Cardiac fibroblast (primary cell): ENCODE measurements at regions not wholly inside any gene's neighbourhood (a gene's known extent, or its start where the extent isn't known, plus 50 kb on each side); places are given as distances from the start of the nearest gene placed in this dataset.
"Not testable (repeated sequence)": the region's sequence is repeated elsewhere in the genome, so short reads cannot be mapped to it uniquely, and the experiment has no call there.

Experiments
- DNase-seq, 2 donors: peaks; one replicate each; pipeline versions ENCODE4 v3.0.0 to v3.0.0-alpha.2; 2010; ENCODE audit warnings: low read depth in 2 of 2
- H3K4me3 ChIP-seq, 2 donors: replicated peaks in 1 of 2; 1 replicate in 1 of 2; 2 replicates in 1 of 2; pipeline ENCODE4 v1.5.1; 2011; ENCODE audit warnings: low read depth in 2 of 2, low read length in 2 of 2, mild to moderate bottlenecking in 2 of 2, moderate library complexity in 1 of 2
- TF ChIP-seq, protein P1 (sequence below): IDR thresholded peaks from one replicate; pipeline ENCODE4 v1.5.1; 2011; ENCODE audit warnings: low read depth, mild to moderate bottlenecking, low read length, inconsistent platforms

DNA sequence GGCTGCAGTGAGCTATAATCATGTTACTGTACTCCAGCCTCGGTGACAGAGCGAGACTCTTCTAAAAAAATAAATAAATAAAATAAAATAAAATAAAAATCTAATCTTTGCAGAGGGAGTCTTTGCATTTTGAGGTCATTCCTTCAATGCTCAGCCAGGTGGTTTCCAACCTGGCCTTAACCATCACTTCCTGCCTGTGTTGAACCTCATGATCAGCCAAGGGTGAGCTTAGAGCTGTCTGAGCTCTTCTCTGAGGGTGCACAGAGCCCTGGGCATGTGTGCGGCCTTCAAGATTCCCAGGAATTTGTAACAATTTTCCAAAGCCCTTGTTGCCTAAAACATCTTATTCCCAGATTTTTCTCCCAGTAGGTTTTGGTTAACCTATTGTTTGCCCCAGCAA lies 94.3 kb downstream of the KCNJ12 start:
- DNase-seq, H3K4me3 ChIP-seq: not testable (repeated sequence)

DNA sequence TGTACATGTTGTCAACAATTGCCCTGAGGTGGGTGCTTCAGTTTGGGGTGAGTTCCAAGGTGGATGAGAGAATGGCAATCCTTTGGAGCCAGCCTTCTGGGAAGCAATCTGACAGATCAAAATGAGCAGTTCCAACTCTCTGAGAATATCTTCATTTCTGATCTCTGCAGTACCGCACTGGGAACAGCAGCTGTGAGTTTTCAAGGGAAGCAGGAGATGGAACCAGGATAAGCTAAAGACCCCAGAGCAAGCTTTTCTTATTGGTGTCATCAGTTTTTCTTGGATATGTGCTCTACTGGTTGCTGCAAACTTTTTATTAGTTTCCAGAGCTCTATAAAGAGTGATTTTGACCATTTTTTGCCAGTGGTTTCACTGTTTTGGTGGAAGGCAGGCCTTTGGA lies 94.7 kb downstream of the KCNJ12 start:
- TF ChIP-seq, protein P1, sequence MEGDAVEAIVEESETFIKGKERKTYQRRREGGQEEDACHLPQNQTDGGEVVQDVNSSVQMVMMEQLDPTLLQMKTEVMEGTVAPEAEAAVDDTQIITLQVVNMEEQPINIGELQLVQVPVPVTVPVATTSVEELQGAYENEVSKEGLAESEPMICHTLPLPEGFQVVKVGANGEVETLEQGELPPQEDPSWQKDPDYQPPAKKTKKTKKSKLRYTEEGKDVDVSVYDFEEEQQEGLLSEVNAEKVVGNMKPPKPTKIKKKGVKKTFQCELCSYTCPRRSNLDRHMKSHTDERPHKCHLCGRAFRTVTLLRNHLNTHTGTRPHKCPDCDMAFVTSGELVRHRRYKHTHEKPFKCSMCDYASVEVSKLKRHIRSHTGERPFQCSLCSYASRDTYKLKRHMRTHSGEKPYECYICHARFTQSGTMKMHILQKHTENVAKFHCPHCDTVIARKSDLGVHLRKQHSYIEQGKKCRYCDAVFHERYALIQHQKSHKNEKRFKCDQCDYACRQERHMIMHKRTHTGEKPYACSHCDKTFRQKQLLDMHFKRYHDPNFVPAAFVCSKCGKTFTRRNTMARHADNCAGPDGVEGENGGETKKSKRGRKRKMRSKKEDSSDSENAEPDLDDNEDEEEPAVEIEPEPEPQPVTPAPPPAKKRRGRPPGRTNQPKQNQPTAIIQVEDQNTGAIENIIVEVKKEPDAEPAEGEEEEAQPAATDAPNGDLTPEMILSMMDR = no peak
- DNase-seq = no peak
- H3K4me3 ChIP-seq = no peak overlapping the region

DNA sequence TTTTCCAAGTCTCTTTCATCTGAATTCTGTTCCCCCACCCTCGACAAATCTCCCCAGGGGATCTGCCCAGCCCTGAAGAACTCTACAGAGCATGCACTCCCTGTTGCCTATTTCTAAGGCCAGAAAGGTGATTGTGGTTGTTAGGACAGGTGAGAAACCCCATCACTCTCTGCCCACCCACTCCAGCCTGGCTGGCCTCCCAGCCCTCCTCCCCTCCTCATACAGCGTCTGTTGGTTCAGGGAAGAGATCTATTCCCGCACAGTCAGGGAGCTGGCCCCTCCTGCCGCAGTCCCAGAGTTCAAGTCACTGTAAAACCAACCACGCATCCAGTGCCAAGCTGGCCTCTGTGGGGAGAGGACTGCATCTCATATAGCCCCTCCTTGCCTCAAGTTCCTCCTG lies 98.7 kb downstream of the KCNJ12 start:
- H3K4me3 ChIP-seq = no peak overlapping the region
- TF ChIP-seq, protein P1 = no peak
- no peak for DNase-seq

- no peak overlapping the region for H3K4me3 ChIP-seq
- no peak for DNase-seq
- TF ChIP-seq, protein P1 = no peak
These were observed 99.4 kb downstream of the KCNJ12 start for GRCh38 chr17:21475571-21475970.

GRCh38 chr17:21476867-21477266 lies 100.7 kb downstream of the KCNJ12 start:
- H3K4me3 ChIP-seq = no peak overlapping the region
- DNase-seq = no peak
- TF ChIP-seq, protein P1 = no peak

DNA sequence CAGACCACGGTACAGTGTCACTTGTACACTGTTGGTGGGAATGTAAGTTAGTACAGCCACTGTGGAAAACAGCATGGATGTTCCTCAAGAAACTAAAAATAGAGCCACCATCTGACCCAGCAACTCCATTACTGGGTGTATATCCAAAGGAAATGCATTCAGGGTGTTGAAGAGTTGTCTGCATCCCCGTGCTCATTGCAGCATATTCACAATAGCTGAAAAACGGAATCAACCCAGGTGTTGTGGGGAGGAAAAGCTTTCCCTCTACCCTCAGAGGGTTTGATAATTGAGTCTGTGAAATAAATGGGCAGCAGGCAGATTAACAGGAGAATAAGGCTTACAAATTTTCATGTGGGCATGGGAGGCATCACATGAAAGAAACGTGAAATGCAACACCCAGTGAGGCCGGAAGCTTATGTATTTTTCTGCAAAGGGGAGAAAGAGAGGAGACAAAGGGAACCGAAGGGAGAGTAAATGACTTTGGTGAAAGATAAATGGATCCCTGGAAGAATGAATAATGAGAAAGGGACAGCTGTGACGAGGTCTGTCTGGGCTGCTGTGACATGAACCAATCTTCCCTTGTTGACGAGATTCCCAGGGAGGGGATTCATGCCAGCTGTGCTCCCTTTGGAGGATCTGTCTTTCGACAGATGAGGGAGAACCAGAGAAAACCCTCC lies 106.2 kb downstream of the KCNJ12 start:
- TF ChIP-seq, protein P1 = no peak
- H3K4me3 ChIP-seq = no peak overlapping the region
- no peak for DNase-seq

DNA sequence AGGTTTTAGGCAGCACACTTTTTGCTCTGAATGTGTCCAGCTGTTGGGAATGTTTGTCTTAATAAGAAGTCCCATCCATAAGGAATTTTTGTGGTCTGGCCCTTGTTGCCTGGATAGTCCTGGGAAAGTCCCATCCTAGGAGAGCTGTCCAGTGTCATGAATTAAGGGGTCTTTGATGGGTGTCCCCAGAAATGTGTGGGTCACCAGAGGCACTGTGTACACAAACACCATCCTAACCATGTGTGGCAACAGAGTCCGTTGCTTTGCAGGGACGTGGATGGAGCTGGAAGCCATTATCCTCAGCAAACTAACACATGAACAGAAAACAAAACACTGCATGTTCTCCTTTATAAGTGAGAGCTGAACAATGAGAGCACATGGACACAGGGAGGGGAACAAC lies 111.9 kb downstream of the KCNJ12 start:
- DNase-seq, H3K4me3 ChIP-seq: not testable (repeated sequence)

- TF ChIP-seq, protein P1 = no peak
These were observed 117.8 kb downstream of the KCNJ12 start for GRCh38 chr17:21493993-21494392.

More at GRCh38 chr17:21493993-21494392, 117.8 kb downstream of the KCNJ12 start:
- DNase-seq = no peak
- H3K4me3 ChIP-seq = no peak overlapping the region
